ENCODE measurements at regions not wholly inside any gene's neighbourhood (a gene's known extent, or its start where the extent isn't known, plus 50 kb on each side); places are given as distances from the start of the nearest gene placed in this dataset.
"Not testable (repeated sequence)": the region's sequence is repeated elsewhere in the genome, so short reads cannot be mapped to it uniquely, and the experiment has no call there.

GRCh38 chr13:55001881-55002280, 1973.3 kb downstream of the OLFM4 start:
- no peak for ATAC-seq

GRCh38 chr13:55007681-55008080, 1979.1 kb downstream of the OLFM4 start:
- Mint-ChIP-seq H3K4me1 (ENCODE audit: low read depth) (no peaks in the 10 kb centered on the region), H3K4me3 (no peak overlapping the region), H3K27ac (no peak overlapping the region), H3K9me3 (peaks cover 16% of the 10 kb centered on the region), H3K36me3 (ENCODE audit: low read depth) (no peaks in the 10 kb centered on the region), H3K27me3 (no peaks in the 10 kb centered on the region)
- TF ChIP-seq CTCF (IDR thresholded peaks at IDR 0.05) = no peak
- ATAC-seq (no peak), DNase-seq (no peak)
- intact Hi-C loops (cut with micrococcal nuclease) = no loop called here
- CTCF ChIA-PET = interaction anchor here (0.7 to 0.9 kb wide), 2 partner anchors 8 to 166 kb away, joined by 3 read pairs; no protein-coding TSS in a partner anchor
- POLR2A ChIA-PET = no interaction called here

More at GRCh38 chr13:55001881-55002280, 1973.3 kb downstream of the OLFM4 start:
- POLR2A ChIA-PET = no interaction called here
- DNase-seq = no peak
- CTCF ChIA-PET = no interaction called here
- no peak for TF ChIP-seq CTCF (IDR thresholded peaks at IDR 0.05)
- no peaks in the 10 kb centered on the region for H3K4me1 Mint-ChIP-seq (ENCODE audit: low read depth)
- peaks cover 21% of the 10 kb centered on the region for H3K9me3 Mint-ChIP-seq
- H3K4me3 Mint-ChIP-seq = no peak overlapping the region
- no peaks in the 10 kb centered on the region for H3K36me3 Mint-ChIP-seq (ENCODE audit: low read depth)
- H3K27me3 Mint-ChIP-seq = no peaks in the 10 kb centered on the region
- H3K27ac Mint-ChIP-seq = no peak overlapping the region
- intact Hi-C loops (cut with micrococcal nuclease) = no loop called here

- Mint-ChIP-seq H3K9me3 (peaks cover 9% of the 10 kb centered on the region), H3K36me3 (ENCODE audit: low read depth) (no peaks in the 10 kb centered on the region), H3K4me1 (ENCODE audit: low read depth) (no peaks in the 10 kb centered on the region), H3K27me3 (no peaks in the 10 kb centered on the region), H3K27ac (no peak overlapping the region), H3K4me3 (no peak overlapping the region)
- CTCF ChIA-PET = no interaction called here
- no peak for ATAC-seq
- DNase-seq = no peak
- POLR2A ChIA-PET = no interaction called here
- TF ChIP-seq CTCF (IDR thresholded peaks at IDR 0.05) = no peak
- intact Hi-C loops (cut with micrococcal nuclease) = no loop called here
Measured at GRCh38 chr13:55013051-55013450, 1984.4 kb downstream of the OLFM4 start.

GRCh38 chr13:55029280-55029679, 2000.7 kb downstream of the OLFM4 start:
- DNase-seq = no peak
- Mint-ChIP-seq H3K4me3 (no peak overlapping the region), H3K27ac (no peak overlapping the region), H3K36me3 (ENCODE audit: low read depth) (no peaks in the 10 kb centered on the region), H3K27me3 (no peaks in the 10 kb centered on the region), H3K4me1 (ENCODE audit: low read depth) (no peaks in the 10 kb centered on the region), H3K9me3 (peaks cover 11% of the 10 kb centered on the region)
- ATAC-seq = no peak
- ChIA-PET POLR2A (no interaction called here), CTCF (no interaction called here)
- no peak for TF ChIP-seq CTCF (IDR thresholded peaks at IDR 0.05)
- intact Hi-C loops (cut with micrococcal nuclease) = no loop called here

- POLR2A ChIA-PET = no interaction called here
- Mint-ChIP-seq H3K4me3 (no peak overlapping the region), H3K27me3 (no peaks in the 10 kb centered on the region), H3K27ac (no peak overlapping the region), H3K36me3 (ENCODE audit: low read depth) (no peaks in the 10 kb centered on the region), H3K9me3 (peaks cover 11% of the 10 kb centered on the region), H3K4me1 (ENCODE audit: low read depth) (no peaks in the 10 kb centered on the region)
- TF ChIP-seq CTCF (IDR thresholded peaks at IDR 0.05) = no peak
- intact Hi-C loops (cut with micrococcal nuclease) = no loop called here
- DNase-seq = no peak
- CTCF ChIA-PET = no interaction called here
- no peak for ATAC-seq
Measured at GRCh38 chr13:55038230-55038629, 2009.6 kb downstream of the OLFM4 start.

GRCh38 chr13:55053891-55054550, 2025.4 kb downstream of the OLFM4 start:
- H3K9me3 Mint-ChIP-seq = peaks cover 20% of the 10 kb centered on the region
- H3K4me3 Mint-ChIP-seq; H3K27ac Mint-ChIP-seq; ATAC-seq; CTCF ChIA-PET; H3K36me3 Mint-ChIP-seq (ENCODE audit: low read depth); H3K4me1 Mint-ChIP-seq (ENCODE audit: low read depth); DNase-seq; POLR2A ChIA-PET; intact Hi-C loops (cut with micrococcal nuclease); H3K27me3 Mint-ChIP-seq: not testable (repeated sequence)

GRCh38 chr13:55055666-55056065, 2027.1 kb downstream of the OLFM4 start:
- intact Hi-C loops (cut with micrococcal nuclease); DNase-seq; H3K4me3 Mint-ChIP-seq; H3K36me3 Mint-ChIP-seq (ENCODE audit: low read depth); POLR2A ChIA-PET; H3K27ac Mint-ChIP-seq; ATAC-seq; H3K27me3 Mint-ChIP-seq; H3K4me1 Mint-ChIP-seq (ENCODE audit: low read depth); CTCF ChIA-PET: not testable (repeated sequence)
- H3K9me3 Mint-ChIP-seq = peaks cover 18% of the 10 kb centered on the region
